HG02678 (cell line): ENCODE measurements at regions not wholly inside any gene's neighbourhood (a gene's known extent, or its start where the extent isn't known, plus 50 kb on each side); places are given as distances from the start of the nearest gene placed in this dataset.

Experiments used
- ATAC-seq: cut with Tn5 transposase; IDR thresholded peaks from one replicate; pipeline ENCODE4 v1.9.1; 2021; ENCODE audit warnings: mild to moderate bottlenecking, moderate library complexity; ENCODE audit not compliant: unreplicated experiment

DNA sequence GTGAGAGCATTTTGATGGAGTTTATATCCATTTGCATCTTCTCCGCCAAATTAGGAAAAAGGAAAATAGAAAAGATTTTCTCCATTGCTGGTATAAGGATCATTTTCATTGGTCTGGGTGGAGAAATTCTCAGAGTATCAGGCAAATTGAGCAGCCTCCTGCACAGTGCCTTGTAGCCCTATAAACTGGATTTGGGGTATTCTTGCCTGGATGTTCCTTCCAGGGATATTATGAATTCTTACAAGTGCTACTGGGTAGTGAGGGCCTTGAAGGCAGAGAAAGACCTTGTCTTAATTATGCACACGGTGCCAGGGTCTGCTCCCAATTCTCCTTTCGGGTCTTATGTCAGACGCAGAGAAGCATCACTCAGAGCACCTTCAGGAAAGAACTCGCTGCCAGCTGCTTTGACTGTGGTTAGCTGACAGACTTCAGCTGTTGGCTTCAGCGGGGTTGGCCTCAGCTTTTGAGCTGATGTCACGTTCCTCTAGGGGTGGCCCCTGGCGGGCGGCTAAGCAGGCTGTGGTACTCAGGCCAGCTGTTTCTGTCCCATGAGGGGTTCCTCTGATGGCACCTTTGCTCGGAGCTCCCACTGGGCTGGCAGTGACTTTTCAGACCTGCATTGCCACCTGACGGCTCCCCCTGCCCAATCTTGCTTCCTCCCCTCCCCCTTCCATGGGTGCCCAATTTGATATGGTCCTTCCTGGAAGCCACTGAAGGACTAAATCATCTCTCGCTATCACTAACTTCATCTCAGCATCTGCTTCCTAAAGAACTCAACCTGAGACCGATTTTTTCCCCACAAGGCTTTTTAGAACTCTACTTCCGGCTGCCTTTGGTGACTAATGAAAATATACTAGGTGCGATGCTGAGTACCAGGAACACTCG lies 519.5 kb downstream of the BCOR start:
- ATAC-seq = peak; percentile 99

DNA sequence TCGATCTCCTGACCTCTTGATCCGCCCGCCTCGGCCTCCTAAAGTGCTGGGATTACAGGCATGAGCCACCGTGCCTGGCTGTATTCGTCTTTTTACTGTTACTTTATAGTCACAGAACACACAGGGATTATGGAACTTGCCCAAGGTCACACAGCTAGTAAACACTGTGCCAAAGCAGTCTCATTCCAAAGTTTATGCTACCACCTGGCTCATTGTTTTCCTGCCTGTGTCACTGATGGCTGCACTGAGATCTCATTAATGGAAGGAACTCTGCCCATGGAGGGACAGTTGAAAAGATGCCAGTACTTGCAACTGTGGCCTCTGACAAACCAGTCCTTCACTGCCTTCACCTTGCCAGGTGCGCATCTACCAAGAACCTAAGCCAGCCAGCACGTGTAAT lies 517.7 kb downstream of the BCOR start:
- no peak for ATAC-seq

DNA sequence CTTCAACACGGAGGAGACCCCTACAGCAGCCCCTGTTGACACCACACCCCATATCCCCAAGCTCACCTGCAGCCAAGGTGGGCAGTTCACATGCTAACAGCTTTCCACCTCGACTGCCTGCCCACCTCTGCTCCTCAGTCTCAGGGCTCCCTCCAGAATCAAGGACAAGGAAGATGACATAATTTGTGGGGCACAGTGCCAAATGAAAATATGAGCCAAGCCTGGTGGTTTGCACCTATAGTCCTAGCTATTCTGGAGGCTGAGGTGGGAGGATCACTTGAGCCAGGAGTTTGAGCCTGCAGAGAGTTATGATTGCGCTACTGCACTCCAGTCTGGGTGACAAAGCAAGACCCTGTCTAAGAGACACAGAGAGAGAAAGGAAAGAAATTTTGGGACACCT lies 516.3 kb downstream of the BCOR start:
- ATAC-seq = no peak

DNA sequence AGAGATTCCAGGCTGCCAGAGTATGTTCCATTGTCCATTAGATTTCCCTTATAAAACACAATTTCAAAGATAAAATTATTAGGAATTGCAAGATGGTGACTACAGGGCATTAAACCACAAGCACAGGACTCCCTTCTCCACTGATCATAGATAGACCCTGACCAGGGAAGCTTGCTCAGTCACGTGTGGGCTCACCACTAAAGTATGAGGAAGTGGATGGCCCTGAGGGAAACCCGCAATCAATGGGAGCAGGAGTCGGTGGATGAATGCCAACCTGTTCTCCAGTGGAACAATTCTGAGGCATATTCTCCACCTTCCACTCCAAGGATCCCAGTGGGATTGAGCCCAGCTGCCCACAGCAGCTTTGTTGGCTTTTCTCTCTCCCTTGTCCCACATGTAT lies 515.7 kb downstream of the BCOR start:
- no peak for ATAC-seq

DNA sequence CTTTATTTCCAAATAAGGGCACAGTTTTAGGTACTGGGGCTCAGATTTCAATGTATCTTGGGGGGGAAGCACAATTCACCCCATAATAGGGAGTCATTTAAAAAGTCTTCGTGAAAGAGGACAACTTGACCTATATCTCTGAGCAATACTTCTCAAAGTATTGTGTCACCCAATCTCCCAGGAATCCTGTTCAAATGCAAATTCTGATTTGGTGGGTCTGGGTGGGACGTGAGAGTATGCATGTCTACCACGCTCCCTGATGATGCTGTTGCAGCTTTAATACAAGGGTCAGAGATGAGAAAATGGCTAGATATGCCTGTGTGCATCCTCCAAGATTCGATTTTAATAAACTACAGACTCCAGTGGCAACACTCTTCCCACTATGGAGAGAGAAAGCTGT lies 514.8 kb downstream of the BCOR start:
- no peak for ATAC-seq

DNA sequence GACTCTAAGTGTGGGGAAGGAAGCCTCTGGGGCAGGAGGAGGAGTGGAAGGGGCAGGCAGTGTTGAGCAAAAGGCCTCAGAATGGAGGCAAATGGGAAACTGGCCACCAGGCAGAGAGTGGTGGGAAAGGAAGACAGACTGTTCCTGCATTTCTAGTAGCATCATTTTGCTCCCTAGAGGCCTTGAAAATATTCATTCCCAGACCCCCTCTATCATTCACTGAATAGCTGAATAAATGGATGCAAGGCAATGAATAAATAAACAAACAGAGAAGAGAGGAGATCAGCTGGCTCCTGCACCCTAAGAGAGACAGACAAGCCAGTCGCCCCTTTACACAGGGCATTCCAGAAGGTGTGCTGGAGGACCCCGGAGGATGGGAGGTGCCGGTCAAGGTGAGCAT lies 511.9 kb downstream of the BCOR start:
- no peak for ATAC-seq

DNA sequence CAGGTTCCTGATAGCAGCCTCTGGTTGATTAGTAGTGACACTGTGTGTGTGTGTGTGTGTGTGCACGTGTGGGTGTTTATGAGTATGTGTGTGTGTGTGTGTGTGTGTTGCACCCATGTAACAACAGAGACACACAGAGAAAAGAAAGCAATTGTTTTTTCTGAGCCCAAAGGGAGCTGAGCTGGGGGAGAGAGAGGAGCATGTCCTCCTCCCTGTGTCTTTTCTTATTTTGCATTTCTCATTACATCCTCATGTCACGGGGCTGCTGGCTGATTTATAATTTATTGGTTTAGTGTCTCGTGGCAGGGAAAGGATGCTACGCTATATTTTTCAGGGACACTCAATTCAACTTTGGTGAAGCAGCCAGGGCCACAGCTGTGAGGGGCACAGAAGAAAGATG lies 511.4 kb downstream of the BCOR start:
- no peak for ATAC-seq

DNA sequence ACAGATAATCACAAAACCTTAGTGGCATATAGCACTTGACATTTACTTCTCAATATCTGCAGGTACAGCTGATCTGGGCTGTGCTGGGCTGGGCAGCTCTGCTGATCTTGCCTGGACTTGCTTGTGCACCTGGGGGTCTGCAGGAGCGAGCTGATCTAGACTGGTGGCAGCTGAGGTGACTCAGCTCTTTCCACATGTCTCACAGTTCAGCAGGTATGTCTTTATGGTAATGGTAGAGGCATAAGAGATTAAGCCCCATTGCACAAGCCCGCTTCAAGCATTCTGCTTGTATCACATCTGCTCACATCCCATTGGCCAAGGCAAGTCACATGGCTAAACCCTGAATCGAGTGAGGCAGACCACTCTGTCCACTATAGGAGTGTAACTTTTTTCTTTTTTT lies 506.7 kb downstream of the BCOR start:
- no peak for ATAC-seq

DNA sequence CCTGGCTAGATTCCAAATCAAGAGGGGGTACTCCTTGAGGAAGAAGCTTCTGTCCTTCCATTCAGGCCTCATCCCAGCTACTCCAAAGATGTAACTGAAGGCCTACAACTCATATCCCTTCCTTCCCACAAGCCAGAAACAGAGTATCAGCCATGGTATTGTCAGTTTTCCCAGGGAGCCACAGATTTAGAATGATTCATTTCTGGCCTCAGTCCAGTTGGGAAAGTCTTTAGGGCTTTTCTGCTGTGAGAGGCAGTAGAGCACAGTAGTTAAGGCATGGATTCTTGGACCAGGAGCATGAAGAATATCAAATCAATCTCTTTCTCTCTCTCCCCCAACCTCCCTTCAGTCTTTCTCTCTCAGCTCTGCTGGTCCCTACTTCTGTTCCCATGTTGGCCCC lies 505.0 kb downstream of the BCOR start:
- no peak for ATAC-seq

DNA sequence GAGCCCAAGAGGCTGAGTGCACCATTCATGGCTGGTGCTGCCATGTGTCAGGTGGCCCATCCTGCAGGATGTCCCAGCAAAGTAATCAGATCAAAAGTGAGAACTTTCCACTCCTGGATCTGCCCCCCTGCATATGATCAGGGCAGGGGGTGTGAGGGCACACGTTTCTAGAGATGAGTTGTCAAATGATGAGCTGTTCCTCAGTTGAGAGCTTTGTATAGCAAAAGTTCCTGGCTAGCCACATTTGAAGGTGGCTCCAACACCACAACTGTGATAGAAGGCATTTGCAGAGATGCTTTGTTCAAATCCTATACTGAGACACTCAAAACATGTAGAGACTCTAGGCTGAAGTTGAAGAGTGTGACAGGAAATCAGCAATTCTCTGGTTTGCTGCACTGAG lies 501.8 kb downstream of the BCOR start:
- ATAC-seq = no peak

DNA sequence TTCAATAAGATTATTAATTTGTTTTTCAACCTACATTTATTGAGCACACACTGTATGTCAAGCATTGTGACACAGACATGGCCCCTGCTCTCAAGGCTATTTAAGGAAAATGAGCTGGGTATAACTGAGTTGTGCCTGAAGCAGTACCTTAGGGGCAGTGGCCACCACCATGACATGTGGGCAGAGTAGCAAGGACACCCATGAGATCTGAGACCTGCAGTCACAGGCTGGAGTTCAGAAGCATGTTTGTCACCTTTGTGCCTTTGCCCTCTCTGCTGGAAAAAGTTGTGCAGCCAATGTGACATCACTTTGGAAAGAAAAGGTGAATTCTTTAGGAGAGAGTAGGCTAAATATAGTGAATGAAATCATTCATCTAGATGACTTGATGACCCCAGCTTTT lies 501.3 kb downstream of the BCOR start:
- no peak for ATAC-seq

DNA sequence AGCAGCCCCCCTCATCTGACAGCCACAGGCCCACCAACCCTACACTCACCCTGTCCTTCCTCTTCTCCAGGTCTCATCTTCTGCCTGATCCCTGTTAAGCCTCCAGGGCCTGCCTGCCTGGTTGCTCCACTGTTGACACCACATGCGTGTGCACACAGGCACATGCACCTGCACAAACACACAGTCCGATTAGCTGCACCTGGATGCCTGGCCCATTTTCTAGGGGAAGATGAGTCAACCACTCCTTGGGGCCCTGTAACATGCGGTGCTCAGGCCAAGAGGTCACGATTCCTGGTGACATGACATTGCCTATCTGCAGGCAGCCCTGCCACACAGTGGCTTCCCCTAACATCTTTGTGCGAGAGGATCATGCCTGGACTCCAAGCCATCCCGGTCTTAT lies 498.4 kb downstream of the BCOR start:
- ATAC-seq = no peak

DNA sequence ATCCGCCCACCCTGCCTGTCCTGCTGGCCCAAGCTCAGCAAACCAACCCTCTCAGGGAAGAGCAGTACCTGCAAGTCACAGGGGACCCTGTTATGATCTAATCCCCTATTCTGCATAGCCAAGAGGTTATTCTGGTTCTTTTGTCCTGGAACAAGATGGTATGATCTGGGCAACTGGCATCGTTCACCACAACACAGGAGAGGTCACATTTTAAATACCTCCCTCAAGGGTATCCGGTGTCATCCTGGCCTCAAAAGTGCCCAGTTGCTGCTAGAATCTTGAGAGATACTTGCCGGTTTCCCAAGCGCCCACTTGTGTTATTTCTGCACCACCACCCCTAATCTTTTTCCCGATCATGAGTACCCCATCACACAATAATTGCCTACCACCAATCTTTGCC lies 497.5 kb downstream of the BCOR start:
- no peak for ATAC-seq

DNA sequence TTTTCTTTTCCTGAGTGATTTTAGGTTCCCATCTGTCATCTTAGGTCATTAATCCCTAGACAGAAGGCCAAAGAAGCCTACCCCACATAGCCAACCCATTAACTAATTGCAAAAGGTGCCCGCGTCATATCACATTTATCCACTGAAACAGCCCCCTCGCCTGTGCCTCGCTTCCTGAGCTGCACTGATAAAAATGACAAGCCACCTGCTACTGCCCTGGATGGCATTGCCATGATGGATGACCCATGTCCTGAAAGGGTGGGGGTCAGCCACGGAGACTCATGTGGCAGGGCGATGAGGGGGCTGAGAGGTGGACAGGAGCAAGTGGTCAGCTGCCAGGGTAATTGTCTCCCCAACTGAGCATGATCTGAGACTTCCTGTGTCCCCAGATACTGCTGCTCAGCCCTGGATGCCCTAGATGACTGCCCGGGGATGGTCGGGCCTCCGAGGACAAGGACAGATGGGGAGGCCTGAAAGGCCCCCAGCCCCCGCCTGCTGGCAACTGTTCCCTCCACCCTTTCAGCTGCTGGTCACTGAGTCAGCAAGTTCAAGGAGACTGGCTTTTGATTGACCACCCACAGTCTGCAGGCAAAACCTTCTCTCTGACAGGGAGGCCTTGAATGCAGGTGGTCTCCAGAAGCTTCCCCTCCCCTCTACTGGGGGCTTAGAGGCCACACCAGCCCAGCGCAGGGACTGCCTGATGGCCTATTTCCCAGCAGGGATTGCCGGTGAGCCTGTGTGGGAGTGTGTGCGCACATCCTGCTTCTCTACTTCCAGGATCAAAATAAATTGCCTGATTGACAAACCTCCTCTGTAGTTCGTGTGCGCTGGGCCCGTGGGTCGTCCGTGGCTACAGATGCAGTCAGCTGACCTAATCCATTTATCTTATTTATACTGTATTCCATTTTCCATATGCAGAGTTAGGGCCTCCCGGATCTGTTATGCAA lies 496.3 kb downstream of the BCOR start:
- ATAC-seq = no peak

DNA sequence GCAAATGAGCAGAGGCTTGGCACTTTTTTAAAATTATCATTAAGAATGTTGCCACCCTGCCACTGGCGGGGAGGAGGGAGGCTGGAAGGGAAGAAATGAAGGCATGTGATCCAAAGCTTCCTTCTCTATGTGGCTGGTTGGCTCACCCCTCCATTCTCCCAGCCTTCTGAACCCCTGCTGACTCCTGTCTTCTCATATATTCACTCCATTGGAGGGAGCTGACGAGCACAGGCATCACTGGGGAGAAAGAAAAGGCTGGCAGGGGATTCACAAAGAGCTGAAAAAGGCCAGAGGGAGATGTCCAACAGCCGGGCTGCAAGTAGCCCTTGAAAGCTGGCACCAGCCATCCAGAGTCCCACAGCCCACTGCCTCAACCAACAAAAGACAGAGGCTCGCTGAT lies 495.6 kb downstream of the BCOR start:
- ATAC-seq = no peak

DNA sequence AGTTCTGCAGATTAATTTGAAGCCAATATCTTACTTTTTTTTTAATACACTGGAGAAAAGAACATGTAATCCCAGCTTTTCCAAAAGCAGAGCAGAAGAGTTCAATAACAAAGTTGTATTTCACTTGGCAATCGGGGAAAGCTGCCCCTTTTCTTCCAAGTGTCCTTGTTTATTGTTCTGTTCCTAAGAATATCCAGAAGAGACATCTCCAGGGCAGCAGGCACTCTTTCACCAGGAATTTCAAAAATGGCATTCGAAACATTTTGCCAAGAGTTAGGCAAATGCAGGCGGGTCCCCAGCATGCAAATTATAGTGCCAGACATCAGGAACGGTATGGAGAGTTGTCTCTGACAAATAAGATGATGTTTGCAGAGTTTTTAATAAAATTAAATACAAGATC lies 494.5 kb downstream of the BCOR start:
- no peak for ATAC-seq

DNA sequence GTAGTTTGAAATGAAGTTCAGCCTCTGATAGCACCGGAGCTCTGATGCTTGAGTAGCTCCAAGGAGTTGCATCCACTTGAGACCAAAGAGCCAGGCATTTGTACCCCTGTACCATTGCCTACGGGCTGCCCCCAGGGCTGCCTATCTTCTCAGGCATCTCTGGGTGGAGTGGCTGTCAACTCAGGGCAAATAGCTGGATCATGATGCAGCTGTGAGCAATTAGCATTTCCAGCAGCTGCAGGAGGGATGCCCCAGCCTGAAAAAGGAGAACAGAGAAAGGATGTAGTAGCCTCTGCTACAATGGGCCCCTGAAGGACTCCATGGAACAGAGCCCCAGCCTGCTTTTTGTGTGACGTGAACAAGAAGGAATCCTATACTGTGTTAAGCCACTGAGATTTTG lies 492.6 kb downstream of the BCOR start:
- no peak for ATAC-seq

DNA sequence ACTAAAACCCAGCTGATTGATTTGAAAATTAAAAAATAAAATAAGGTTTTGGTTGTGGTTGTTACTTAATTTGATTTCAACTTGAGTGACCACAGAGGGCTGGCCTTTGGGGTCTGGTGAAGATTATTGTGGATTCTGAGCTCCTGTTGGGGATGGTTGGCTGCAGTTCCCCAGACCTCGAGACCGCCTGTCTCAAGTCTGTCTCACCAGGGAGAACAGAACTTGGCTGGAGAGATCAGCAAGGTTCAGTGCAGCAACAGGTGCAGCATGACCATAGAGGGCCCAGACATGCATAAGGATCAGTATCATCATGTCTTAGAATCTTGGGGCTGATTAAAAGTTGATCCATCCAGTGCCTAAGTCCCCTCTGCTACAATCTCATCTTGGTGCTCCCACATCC lies 491.9 kb downstream of the BCOR start:
- ATAC-seq = no peak

DNA sequence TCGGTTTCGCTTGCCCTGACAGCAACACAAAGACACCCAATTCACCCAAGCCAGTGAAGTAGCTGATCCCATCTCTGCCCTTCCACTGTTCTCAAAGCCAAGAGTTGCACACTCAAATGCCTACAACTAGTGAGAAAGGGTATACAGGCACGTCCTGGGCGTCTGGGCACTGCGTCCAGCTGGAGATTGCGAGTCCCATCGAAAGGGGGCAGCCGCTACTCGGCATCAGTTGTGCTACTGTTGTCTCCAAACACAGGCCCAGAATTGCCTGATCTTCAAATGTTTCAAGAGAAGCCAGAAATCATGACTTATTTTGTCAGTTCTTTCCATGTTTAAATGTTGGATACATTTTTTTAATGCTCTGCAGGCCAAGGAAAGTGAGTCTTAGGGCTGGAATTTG lies 487.8 kb downstream of the BCOR start:
- ATAC-seq = no peak

DNA sequence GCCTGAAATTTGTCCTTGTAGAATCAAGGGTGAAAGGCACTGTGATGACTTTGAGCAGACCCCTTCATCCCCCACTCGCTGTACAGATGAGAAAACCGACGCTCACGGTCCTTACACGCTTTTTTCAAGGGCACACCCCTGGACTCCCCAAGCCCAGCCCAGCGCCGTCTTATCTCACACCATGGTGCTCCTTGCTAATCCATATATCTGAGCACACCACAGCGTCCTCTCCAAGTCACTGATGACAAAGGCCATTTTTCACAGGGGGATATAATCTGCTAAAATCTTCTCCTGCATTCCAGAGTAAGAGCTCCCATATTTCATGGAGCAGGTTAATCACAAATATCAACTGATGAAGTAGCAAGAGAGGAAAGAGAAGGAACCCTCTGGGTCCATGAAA lies 486.3 kb downstream of the BCOR start:
- ATAC-seq = no peak

DNA sequence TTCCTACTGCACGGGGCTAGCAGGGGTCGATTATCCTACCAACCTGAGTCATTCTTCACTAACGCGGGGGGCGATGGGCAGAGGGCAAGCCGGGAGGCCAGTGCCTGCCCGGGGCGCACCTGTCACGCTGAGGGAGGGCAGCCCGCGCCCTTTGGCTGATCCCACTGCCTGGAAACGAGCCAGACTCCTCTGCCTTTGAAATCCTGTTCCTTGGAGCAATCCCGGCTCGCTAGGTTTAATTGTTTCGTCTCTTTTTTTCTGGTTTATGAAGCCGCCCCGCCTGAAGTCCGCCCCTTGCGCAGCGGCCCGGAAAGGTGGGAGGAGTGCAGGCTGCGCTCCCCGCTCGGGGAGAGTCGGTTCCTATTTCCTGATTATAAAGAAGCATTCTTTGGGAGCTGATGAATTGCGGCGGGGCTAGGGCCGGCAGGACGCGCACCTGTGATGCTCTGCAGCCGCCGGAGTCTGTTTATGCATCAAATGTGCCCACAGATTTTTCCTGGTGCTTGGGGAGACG lies 484.2 kb downstream of the BCOR start:
- no peak for ATAC-seq
